Breast epithelium (tissue), 3 donors: ENCODE measurements at regions not wholly inside any gene's neighbourhood (a gene's known extent, or its start where the extent isn't known, plus 50 kb on each side); places are given as distances from the start of the nearest gene placed in this dataset.

Experiments
- POLR2A ChIP-seq: fragments of 450-650 bp; IDR thresholded peaks from one replicate; pipeline ENCODE4 v1.6.1; 2016; ENCODE audit warnings: antibody characterized with exemption, mild to moderate bottlenecking, moderate library complexity
- TF ChIP-seq, protein P1 (sequence below), 3 donors: fragments of 450-650 bp; IDR thresholded peaks; one replicate each; pipeline ENCODE4 v1.5.1; 2016 to 2017; ENCODE audit warnings: antibody characterized with exemption in 3 of 3, mild to moderate bottlenecking in 3 of 3, moderate library complexity in 3 of 3

- TF ChIP-seq, protein P1, sequence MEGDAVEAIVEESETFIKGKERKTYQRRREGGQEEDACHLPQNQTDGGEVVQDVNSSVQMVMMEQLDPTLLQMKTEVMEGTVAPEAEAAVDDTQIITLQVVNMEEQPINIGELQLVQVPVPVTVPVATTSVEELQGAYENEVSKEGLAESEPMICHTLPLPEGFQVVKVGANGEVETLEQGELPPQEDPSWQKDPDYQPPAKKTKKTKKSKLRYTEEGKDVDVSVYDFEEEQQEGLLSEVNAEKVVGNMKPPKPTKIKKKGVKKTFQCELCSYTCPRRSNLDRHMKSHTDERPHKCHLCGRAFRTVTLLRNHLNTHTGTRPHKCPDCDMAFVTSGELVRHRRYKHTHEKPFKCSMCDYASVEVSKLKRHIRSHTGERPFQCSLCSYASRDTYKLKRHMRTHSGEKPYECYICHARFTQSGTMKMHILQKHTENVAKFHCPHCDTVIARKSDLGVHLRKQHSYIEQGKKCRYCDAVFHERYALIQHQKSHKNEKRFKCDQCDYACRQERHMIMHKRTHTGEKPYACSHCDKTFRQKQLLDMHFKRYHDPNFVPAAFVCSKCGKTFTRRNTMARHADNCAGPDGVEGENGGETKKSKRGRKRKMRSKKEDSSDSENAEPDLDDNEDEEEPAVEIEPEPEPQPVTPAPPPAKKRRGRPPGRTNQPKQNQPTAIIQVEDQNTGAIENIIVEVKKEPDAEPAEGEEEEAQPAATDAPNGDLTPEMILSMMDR (IDR thresholded peaks at IDR 0.05), result no peak
- TF ChIP-seq POLR2A, result no peak
Measured at GRCh38 chr3:13714251-13714916, 165.5 kb downstream of the FBLN2 start.
